SK-N-SH treated with all-trans-retinoic acid at 6 μM for 48 hours (cell line): ENCODE measurements at regions not wholly inside any gene's neighbourhood (a gene's known extent, or its start where the extent isn't known, plus 50 kb on each side); places are given as distances from the start of the nearest gene placed in this dataset.

ENCODE experiments used
- BACH2 ChIP-seq: fragments of 250-450 bp; sonication (Bioruptor Pico); IDR thresholded peaks from 2 replicates; pipeline ENCODE4 v1.9.0; 2021; ENCODE audit warnings: mild to moderate bottlenecking, borderline replicate concordance
- CSDC2 ChIP-seq: fragments of 250-450 bp; sonication (Bioruptor Pico); IDR thresholded peaks from 2 replicates; pipeline ENCODE4 v1.5.0; 2020; ENCODE audit warnings: mild to moderate bottlenecking, moderate library complexity
- GLIS3 ChIP-seq: fragments of 250-450 bp; sonication (Bioruptor Pico); IDR thresholded peaks from 2 replicates; pipeline ENCODE4 v1.5.0; 2020; ENCODE audit warnings: mild to moderate bottlenecking, moderate library complexity
- OSR1 ChIP-seq: fragments of 250-450 bp; sonication (Bioruptor Pico); IDR thresholded peaks from 2 replicates; pipeline ENCODE4 v1.8.0; 2022; ENCODE audit warnings: moderate library complexity, mild to moderate bottlenecking, inconsistent platforms
- RARB ChIP-seq: fragments of 250-450 bp; sonication (Bioruptor Pico); IDR thresholded peaks from 2 replicates; pipeline ENCODE4 v1.8.0; 2021; ENCODE audit warnings: mild to moderate bottlenecking, moderate library complexity
- SNAI2 ChIP-seq: fragments of 250-450 bp; sonication (Bioruptor Pico); IDR thresholded peaks from 2 replicates; pipeline ENCODE4 v1.5.0; 2020; ENCODE audit warnings: mild to moderate bottlenecking, moderate library complexity
- TCF4 ChIP-seq: fragments of 250-450 bp; sonication (Bioruptor Pico); IDR thresholded peaks from 2 replicates; pipeline ENCODE4 v1.8.0; 2021; ENCODE audit warnings: mild to moderate bottlenecking, moderate library complexity, borderline replicate concordance
- ZFP30 ChIP-seq: fragments of 450-650 bp; formaldehyde crosslinking; IDR thresholded peaks from 2 replicates; pipeline ENCODE4 v1.5.0; 2022; ENCODE audit warnings: mild to moderate bottlenecking, moderate library complexity
- ZNF70 ChIP-seq: fragments of 450-650 bp; formaldehyde crosslinking; IDR thresholded peaks from 2 replicates; pipeline ENCODE4 v1.5.0; 2020; ENCODE audit warnings: mild to moderate bottlenecking, moderate library complexity

GRCh38 chr7:142556740-142557139, 192.5 kb upstream of the PRSS1 start:
- TF ChIP-seq CSDC2 (no peak), OSR1 (CRISPR knock-in tag) (no peak), RARB (CRISPR knock-in tag) (peak; percentile 45; the same call in 1 of the 2 replicates), ZFP30 (CRISPR knock-in tag) (no peak), ZNF70 (no peak), BACH2 (no peak), TCF4 (CRISPR knock-in tag) (no peak; the same call in 1 of the 2 replicates), SNAI2 (CRISPR knock-in tag) (no peak), GLIS3 (CRISPR knock-in tag) (no peak)
